NT2/D1 (cell line): ENCODE measurements at regions not wholly inside any gene's neighbourhood (a gene's known extent, or its start where the extent isn't known, plus 50 kb on each side); places are given as distances from the start of the nearest gene placed in this dataset.

Experiments
- DNase-seq: peaks from one replicate; pipeline ENCODE4 v3.0.0-alpha.2; 2011; ENCODE audit warnings: low read depth, low spot score
- H3K27me3 ChIP-seq: 2 replicates; pipeline ENCODE4 v1.6.0; 2011; ENCODE audit warnings: mild to moderate bottlenecking; ENCODE audit not compliant: insufficient read length, insufficient read depth
- H3K36me3 ChIP-seq: 2 replicates; pipeline ENCODE4 v1.6.1; 2011; ENCODE audit warnings: mild to moderate bottlenecking, low read length, mixed read lengths; ENCODE audit not compliant: insufficient read depth, insufficient read length
- H3K4me1 ChIP-seq: 2 replicates; pipeline ENCODE4 v1.5.1; 2011; ENCODE audit not compliant: insufficient read depth, insufficient read length
- H3K4me3 ChIP-seq: 2 replicates; pipeline ENCODE4 v1.5.1; 2011; ENCODE audit warnings: low read depth; ENCODE audit not compliant: insufficient read length
- H3K9ac ChIP-seq: 2 replicates; pipeline ENCODE4 v1.6.0; 2011; ENCODE audit warnings: low read depth; ENCODE audit not compliant: insufficient read length
- H3K9me3 ChIP-seq: 2 replicates; pipeline ENCODE4 v1.5.1; 2011; ENCODE audit warnings: mild to moderate bottlenecking, low read length; ENCODE audit not compliant: insufficient read depth
- SUZ12 ChIP-seq: IDR thresholded peaks from 2 replicates; pipeline ENCODE4 v1.6.1; 2011; ENCODE audit not compliant: insufficient read length, insufficient read depth; ENCODE audit errors: extremely low read depth
- YY1 ChIP-seq: IDR thresholded peaks from 2 replicates; pipeline ENCODE4 v1.6.1; 2011; ENCODE audit not compliant: insufficient read length, insufficient read depth
- ZNF274 ChIP-seq: IDR thresholded peaks from 2 replicates; pipeline ENCODE4 v1.6.1; 2011; ENCODE audit warnings: mild to moderate bottlenecking, low read depth, low read length

DNA sequence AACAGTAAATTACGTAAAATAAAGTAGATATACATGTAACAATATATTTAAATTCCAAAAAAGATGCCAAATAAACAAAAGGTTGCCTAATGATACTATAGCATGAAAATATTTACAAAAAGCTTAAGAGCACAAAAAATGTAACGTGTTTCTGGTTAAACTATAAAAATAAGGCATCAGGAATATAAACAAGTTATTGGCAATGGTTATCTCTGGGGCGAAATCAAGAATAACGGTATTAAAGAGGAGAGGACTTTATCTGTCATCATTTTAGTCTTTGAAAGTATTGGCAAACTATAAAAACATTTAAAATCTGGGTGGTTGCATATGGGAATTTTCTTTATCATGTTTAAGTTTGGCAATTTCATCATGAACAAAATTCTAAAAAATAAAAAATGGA, 1599.2 kb downstream of the MAT2B start:
- no peak overlapping the region for H3K9ac ChIP-seq
- peaks cover 5% of the 10 kb centered on the region; the same call in 1 of the 2 replicates for H3K9me3 ChIP-seq
- no peaks in the 10 kb centered on the region for H3K4me1 ChIP-seq
- no peaks in the 10 kb centered on the region for H3K36me3 ChIP-seq
- H3K27me3 ChIP-seq: no peaks in the 10 kb centered on the region
- H3K4me3 ChIP-seq: no peak overlapping the region
- TF ChIP-seq ZNF274 (no peak), YY1 (no peak)
- DNase-seq: no peak

DNA sequence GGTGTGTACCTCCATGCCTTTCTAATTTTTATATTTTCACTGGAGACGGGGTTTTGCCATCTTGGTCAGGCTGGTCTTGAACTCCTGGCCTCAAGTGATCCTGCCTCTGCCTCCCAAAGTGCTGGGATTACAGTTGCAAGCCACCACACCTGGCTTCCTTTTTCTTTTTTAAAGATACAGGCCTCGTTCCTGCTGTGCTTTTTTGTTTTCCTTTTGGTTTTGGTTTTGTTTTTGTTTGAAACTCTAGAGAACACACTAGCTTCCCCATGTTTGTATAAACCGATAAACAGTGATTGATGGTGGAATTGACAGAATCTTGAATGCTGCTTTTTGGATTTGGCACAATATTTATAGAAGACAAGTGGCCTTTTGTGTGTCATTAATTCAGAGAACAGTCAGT, 1603.4 kb downstream of the MAT2B start:
- Histone ChIP-seq H3K36me3 (no peaks in the 10 kb centered on the region), H3K27me3 (no peaks in the 10 kb centered on the region), H3K9ac (no peak overlapping the region), H3K9me3 (no peaks in the 10 kb centered on the region), H3K4me3 (no peak overlapping the region), H3K4me1 (no peaks in the 10 kb centered on the region)
- no peak for DNase-seq
- TF ChIP-seq ZNF274 (no peak), SUZ12 (no peak), YY1 (no peak)

DNA sequence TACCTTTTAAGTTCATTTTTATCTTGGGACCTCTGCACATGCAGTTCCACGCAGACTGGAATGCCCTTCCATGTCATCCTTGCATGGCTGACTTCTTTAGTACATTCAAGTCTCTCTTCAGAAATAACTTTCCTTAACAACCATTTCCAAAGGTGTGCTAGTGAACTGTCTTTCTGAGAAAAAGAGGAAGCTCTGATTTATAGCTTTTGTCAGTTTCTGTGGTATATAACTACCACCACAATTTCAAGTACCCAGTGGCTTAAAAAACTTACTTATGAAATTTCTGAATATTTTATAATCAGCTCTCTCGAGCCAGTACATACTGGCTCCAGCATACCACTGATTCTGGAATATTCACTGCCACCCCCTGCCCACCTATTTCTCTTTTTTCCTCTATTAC, 1613.8 kb downstream of the MAT2B start:
- H3K9ac ChIP-seq: no peak overlapping the region
- no peaks in the 10 kb centered on the region for H3K9me3 ChIP-seq
- no peaks in the 10 kb centered on the region for H3K36me3 ChIP-seq
- TF ChIP-seq ZNF274 (no peak), YY1 (no peak), SUZ12 (no peak)
- no peaks in the 10 kb centered on the region for H3K4me1 ChIP-seq
- DNase-seq: no peak
- no peak overlapping the region for H3K4me3 ChIP-seq
- H3K27me3 ChIP-seq: no peaks in the 10 kb centered on the region

DNA sequence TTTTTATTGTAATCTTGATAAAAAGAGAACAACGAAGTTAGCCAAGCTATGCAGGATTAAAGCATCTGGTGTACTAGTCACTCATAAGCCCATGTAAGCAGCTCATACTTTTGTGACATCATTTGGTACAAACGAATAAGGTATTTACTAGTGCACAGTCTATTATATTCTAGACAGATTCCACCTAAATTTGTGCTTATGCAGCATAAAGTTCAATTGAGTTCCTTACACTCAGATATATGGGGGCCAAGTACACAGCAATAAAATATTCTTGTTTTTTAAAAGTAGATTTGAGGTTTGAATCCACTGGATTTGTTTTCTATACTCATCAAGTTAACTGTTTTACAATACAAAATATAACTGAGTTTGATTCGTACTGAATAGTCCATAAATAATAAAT, 1621.2 kb downstream of the MAT2B start:
- no peak overlapping the region for H3K4me3 ChIP-seq
- H3K36me3 ChIP-seq: no peaks in the 10 kb centered on the region
- no peak overlapping the region for H3K9ac ChIP-seq
- no peak for DNase-seq
- H3K4me1 ChIP-seq: no peaks in the 10 kb centered on the region
- TF ChIP-seq ZNF274 (no peak), SUZ12 (no peak), YY1 (no peak)
- no peaks in the 10 kb centered on the region for H3K27me3 ChIP-seq
- H3K9me3 ChIP-seq: no peaks in the 10 kb centered on the region

DNA sequence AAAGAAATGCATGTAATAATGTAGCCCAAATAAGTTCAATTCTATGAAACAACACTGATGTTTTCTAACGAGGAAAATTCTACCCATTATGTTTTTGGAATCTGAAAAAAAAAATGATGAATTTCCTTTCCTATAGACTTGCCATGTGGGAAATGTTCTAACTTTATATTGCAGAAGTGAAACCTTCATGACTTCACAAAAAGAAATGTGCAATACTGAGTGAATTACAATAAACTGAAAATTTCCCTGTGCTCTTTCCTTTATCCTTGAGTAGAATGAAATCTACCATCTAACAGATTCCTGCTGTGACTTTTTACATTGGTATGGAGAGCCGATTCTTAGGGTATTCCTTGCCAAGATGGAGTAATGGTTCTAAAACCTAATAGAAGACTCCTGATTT, 1622.5 kb downstream of the MAT2B start:
- H3K9me3 ChIP-seq: no peaks in the 10 kb centered on the region

DNA sequence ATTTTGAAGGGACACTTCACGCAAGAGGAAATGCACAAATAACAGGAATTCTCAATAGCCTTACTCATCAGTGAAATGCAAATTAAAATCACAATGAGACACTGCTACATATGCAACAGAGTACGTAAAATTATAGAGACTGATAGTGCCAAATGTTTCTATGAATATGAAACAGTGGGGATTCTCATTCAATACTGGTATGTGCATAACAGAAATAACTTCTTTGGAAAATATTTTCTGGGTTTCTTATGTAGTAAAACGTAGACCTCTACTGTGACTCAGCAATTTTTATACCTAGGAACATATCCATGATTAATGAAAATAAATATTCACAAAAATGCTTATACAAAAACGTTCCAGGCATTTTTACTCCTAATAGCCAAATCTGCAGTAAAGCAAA, 1625.2 kb downstream of the MAT2B start:
- H3K4me3 ChIP-seq: no peak overlapping the region

More for the DNA sequence above, 1622.5 kb downstream of the MAT2B start:
- H3K9ac ChIP-seq: no peak overlapping the region
- H3K4me3 ChIP-seq: no peak overlapping the region
- H3K27me3 ChIP-seq: no peaks in the 10 kb centered on the region
- no peak for DNase-seq
- TF ChIP-seq YY1: no peak
- TF ChIP-seq ZNF274: no peak
- no peak for TF ChIP-seq SUZ12
- H3K4me1 ChIP-seq: no peaks in the 10 kb centered on the region
- no peaks in the 10 kb centered on the region for H3K36me3 ChIP-seq

DNA sequence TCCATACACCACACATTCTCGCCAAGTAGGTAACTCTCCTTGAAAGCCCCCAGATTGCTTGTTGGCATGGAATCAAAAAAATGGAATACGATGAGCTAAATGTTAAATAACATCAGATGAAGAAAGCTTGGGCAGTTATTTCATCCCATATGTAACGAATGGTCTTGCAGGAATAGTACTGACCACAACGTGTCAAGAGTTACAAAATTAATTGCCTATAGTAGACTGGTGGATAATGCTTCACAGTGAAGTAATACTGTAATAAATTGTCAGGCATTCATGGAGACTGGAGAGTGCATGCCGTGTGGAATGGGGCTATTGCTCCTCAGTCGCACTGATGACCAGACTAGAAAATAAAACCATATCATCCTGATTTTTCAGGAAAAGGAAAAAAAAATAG, 1628.7 kb downstream of the MAT2B start:
- H3K9ac ChIP-seq: no peak overlapping the region
- H3K36me3 ChIP-seq: no peaks in the 10 kb centered on the region
- H3K9me3 ChIP-seq: no peaks in the 10 kb centered on the region
- no peak overlapping the region for H3K4me3 ChIP-seq
- no peaks in the 10 kb centered on the region for H3K27me3 ChIP-seq
- DNase-seq: no peak
- H3K4me1 ChIP-seq: no peaks in the 10 kb centered on the region
- TF ChIP-seq ZNF274: no peak
- no peak for TF ChIP-seq YY1
- TF ChIP-seq SUZ12: no peak

More for the DNA sequence above, 1625.2 kb downstream of the MAT2B start:
- no peaks in the 10 kb centered on the region for H3K4me1 ChIP-seq
- DNase-seq: no peak
- H3K36me3 ChIP-seq: no peaks in the 10 kb centered on the region
- TF ChIP-seq ZNF274 (no peak), YY1 (no peak), SUZ12 (no peak)
- H3K9me3 ChIP-seq: no peaks in the 10 kb centered on the region
- no peak overlapping the region for H3K9ac ChIP-seq
- no peaks in the 10 kb centered on the region for H3K27me3 ChIP-seq

DNA sequence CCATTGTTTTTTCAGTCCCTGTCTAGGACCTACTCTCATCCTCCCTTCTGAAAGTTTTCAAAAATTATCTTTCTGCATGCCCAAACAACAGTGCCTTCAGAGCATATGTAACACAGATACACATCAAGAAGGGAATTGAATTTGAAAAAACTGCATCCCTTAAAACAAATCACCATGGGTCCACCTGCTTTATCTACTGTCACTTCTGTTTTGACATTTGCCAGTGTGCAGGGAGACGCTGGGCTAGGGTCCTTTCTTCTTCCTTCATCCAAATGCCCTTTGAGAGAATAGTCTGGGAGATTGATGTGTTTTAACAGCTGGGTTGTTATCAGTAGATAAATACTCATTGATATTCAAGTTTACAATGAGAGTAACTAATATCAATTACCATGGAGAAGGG, 1630.1 kb downstream of the MAT2B start:
- no peak for TF ChIP-seq SUZ12
- no peak for TF ChIP-seq YY1
- no peak for TF ChIP-seq ZNF274
- no peak for DNase-seq
- Histone ChIP-seq H3K27me3 (no peaks in the 10 kb centered on the region), H3K9me3 (no peaks in the 10 kb centered on the region), H3K4me3 (no peak overlapping the region), H3K9ac (no peak overlapping the region), H3K4me1 (no peaks in the 10 kb centered on the region), H3K36me3 (no peaks in the 10 kb centered on the region)
